GM19239 (cell line): ENCODE measurements at regions not wholly inside any gene's neighbourhood (a gene's known extent, or its start where the extent isn't known, plus 50 kb on each side); places are given as distances from the start of the nearest gene placed in this dataset.
"Not testable (repeated sequence)": the region's sequence is repeated elsewhere in the genome, so short reads cannot be mapped to it uniquely, and the experiment has no call there.

Experiments
- DNase-seq: peaks from one replicate; pipeline ENCODE4 v3.0.0; 2011; ENCODE audit warnings: low spot score; ENCODE audit not compliant: insufficient read length
- FAIRE-seq: peaks from 2 replicates; lab custom pipeline; 2011; peaks lifted over from hg19 to GRCh38; lab: Jason Lieb, UNC

- no peak for FAIRE-seq
- DNase-seq, result no peak
These were observed 57.5 kb upstream of the DYNLT3 start for GRCh38 chrX:37904833-37905232.

- no peak for DNase-seq
- no peak for FAIRE-seq
These were observed 58.2 kb upstream of the DYNLT3 start for GRCh38 chrX:37905436-37906147.

- no peak for DNase-seq
- FAIRE-seq, result peak; percentile 18
These were observed 59.0 kb upstream of the DYNLT3 start for GRCh38 chrX:37906357-37906756.

DNA sequence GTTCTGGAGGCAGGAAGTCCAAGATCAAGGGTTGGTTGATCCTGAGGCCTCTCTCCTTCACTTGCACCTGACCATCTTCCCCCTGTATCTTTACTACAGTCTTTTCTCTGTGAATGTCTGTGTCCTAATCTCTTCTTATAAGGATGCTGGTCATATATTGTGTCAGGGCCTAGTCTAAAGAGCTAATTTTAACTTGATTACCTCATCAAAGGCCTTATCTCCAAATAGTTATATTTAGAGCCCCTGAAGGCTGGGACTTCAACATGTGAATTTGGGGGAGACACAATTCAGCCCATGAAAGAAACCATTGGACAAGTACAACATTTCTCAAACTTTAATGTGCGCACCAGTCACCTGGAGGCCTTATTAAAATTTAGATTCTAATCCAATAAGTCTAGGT is 62.8 kb upstream of the DYNLT3 start:
- DNase-seq (no peak), FAIRE-seq (no peak)

DNA sequence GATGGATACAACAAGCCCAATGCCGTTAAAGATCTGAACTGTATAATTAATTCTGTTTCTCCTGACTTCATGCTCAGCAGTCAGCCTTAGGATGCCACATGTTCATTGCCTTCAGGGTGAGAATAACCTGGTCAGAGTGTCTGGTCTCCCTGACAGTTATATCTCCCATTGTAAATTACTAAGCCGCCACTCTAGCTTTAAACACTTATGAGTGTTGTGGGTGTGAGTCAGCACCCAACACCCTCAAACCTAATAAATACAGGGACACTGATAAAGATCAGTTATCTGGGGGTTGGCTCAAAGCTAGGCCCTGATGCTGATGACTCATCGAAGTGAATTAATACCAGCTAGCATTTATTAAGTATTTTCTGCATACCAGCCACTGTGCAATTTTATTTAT is 64.9 kb upstream of the DYNLT3 start:
- DNase-seq (no peak), FAIRE-seq (no peak)

GRCh38 chrX:37912777-37913176 is 65.4 kb upstream of the DYNLT3 start:
- DNase-seq (no peak), FAIRE-seq (no peak)

- DNase-seq (no peak), FAIRE-seq (no peak)
These were observed 70.8 kb upstream of the DYNLT3 start for GRCh38 chrX:37918168-37918567.

DNA sequence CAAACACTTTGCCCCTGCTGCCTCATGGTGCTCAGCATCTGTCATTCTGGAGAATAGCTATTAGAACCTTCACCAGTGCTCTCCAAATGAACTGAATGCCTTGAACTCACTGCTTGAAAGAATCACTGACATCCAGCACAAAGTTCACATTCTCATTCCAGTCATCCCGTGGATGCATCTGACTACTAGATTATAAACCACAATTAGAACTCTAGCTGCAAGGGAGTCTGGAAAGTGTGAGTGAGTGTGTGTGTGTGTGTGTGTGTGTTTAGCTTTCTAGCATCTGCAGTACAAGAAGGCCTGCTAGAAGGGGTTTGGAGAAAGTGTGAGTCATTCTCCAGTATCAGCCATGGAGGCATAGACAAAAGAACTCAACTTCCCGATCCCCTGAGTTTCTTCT is 71.3 kb upstream of the DYNLT3 start:
- no peak for FAIRE-seq
- DNase-seq, result no peak

GRCh38 chrX:37921758-37922157 is 74.4 kb upstream of the DYNLT3 start:
- FAIRE-seq (no peak), DNase-seq (no peak)

DNA sequence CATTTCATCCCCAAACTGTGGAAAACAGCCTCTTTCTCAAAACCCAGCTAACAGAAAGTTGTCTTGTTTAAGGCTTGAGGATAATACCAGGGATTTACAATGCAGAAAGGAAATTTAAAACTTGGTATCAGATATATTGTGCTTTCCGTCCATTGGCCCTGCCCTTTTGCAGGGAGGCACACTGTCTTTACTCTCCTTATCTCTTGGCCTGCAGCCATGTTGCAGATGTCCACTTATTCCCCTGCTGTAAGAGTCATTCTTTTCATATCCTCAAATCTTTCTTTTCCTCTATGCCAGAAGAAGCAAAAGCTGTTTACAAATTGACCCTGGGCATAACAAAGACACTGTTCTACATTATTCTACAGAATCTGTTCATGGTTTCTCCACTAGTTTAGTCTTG is 75.6 kb upstream of the DYNLT3 start:
- DNase-seq (no peak), FAIRE-seq (no peak)

- DNase-seq, FAIRE-seq: not testable (repeated sequence)
These were observed 78.4 kb upstream of the DYNLT3 start for GRCh38 chrX:37925761-37926160.

- FAIRE-seq (peak; percentile 40), DNase-seq (no peak)
These were observed 79.3 kb upstream of the DYNLT3 start for GRCh38 chrX:37926700-37927099.

GRCh38 chrX:37942170-37942569 is 64.2 kb upstream of the SYTL5 start:
- no peak for FAIRE-seq
- DNase-seq, result no peak

GRCh38 chrX:37943554-37944344 is 62.6 kb upstream of the SYTL5 start:
- no peak for DNase-seq
- no peak for FAIRE-seq

DNA sequence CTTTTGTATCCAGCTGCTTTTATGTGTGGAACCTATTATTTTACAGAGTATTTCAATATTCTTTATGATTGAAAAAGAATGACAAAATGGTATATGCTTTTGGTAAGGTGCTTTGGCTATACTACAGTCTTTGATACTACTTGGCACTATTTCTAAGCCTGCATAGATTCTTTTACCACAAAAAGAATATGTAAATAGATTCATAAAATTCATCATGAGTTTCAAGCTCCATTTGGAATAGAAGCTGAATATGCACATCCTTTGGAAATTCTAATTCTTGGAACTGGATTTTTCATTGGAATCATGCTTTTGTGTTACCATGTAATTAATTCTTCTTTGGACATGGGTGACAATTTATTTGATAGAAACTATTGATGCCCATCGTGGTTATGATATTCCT is 60.2 kb upstream of the SYTL5 start:
- no peak for FAIRE-seq

DNA sequence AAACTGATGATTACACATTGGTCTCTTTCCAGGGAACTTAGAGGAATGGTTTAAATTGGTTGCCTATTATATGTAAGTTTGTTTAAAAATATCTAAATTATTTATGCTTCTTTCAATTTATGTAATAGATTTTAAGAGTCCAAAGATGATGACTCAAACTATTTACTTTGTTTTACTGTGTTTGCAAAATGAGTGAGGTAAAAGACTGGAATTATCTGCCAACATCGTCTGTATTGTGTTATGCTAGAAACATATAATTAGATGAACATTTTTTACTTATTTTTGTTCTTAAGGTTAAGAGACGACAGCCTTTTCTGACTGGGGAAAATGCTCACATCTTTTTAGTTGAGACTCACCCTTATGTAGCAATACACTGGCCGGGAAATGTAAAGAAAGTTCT is 51.1 kb upstream of the SYTL5 start:
- FAIRE-seq, result no peak
- DNase-seq, result no peak

More for the DNA sequence above, 60.2 kb upstream of the SYTL5 start:
- no peak for DNase-seq

GRCh38 chrX:37956223-37956622 is 50.1 kb upstream of the SYTL5 start:
- DNase-seq (no peak), FAIRE-seq (no peak)
